ENCODE measurements at regions not wholly inside any gene's neighbourhood (a gene's known extent, or its start where the extent isn't known, plus 50 kb on each side); places are given as distances from the start of the nearest gene placed in this dataset.

DNA sequence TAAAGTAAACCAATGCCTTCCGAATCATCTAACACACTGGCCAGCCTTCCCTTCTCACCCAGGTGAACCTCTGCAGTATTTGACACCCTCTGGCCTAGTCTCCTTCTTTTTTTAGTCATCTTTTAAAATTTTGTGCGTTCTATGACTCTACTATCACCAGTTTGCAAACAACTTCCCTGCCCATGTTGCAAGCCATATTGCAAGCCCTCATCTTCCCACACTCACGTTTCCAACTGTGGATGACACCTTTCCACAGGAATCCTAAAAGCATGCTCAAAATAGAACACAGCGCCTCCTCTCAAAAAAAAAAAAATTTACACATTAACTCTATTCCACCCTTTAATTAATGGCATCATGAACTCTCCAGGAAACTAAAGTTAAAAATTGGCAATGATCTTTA lies 440.1 kb downstream of the EFNB2 start:
- DNase-seq (ENCODE audit: low read depth): no peak
- TF ChIP-seq, protein P1, sequence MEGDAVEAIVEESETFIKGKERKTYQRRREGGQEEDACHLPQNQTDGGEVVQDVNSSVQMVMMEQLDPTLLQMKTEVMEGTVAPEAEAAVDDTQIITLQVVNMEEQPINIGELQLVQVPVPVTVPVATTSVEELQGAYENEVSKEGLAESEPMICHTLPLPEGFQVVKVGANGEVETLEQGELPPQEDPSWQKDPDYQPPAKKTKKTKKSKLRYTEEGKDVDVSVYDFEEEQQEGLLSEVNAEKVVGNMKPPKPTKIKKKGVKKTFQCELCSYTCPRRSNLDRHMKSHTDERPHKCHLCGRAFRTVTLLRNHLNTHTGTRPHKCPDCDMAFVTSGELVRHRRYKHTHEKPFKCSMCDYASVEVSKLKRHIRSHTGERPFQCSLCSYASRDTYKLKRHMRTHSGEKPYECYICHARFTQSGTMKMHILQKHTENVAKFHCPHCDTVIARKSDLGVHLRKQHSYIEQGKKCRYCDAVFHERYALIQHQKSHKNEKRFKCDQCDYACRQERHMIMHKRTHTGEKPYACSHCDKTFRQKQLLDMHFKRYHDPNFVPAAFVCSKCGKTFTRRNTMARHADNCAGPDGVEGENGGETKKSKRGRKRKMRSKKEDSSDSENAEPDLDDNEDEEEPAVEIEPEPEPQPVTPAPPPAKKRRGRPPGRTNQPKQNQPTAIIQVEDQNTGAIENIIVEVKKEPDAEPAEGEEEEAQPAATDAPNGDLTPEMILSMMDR (IDR thresholded peaks at IDR 0.05; ENCODE audit: insufficient read depth, low read length, severe bottlenecking): no peak
- Histone ChIP-seq H3K36me3 (ENCODE audit: control insufficient read depth, insufficient read depth, low read length) (no peaks in the 10 kb centered on the region), H3K4me3 (ENCODE audit: low read depth, low read length) (no peak overlapping the region), H3K27me3 (ENCODE audit: control insufficient read depth, insufficient read depth, low read length) (no peaks in the 10 kb centered on the region)
- FAIRE-seq: no peak

DNA sequence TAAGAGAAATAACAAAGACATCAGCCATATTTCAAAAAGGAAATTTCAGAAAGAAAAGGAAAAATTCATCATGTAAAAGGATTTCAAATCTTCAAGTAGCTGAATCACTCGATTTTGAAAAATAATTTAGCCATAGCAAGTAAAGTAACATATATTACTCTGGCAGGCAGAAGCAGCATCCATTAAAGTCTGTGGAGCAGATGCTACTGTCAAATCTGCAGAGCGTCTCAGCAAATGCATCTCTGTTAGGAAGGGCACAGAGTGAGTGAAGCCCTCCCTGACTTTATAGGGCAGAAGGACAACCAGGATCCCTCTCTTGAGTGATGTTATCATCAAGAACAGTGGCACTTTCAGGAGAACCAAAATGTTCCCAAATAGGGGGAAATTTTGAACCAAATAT lies 445.5 kb downstream of the EFNB2 start:
- DNase-seq (ENCODE audit: low read depth) (no peak), FAIRE-seq (no peak)
- TF ChIP-seq, protein P1 (IDR thresholded peaks at IDR 0.05; ENCODE audit: insufficient read depth, low read length, severe bottlenecking): no peak
- no peak overlapping the region for H3K4me3 ChIP-seq (ENCODE audit: low read depth, low read length)
- H3K27me3 ChIP-seq (ENCODE audit: control insufficient read depth, insufficient read depth, low read length): no peaks in the 10 kb centered on the region
- H3K36me3 ChIP-seq (ENCODE audit: control insufficient read depth, insufficient read depth, low read length): no peaks in the 10 kb centered on the region

DNA sequence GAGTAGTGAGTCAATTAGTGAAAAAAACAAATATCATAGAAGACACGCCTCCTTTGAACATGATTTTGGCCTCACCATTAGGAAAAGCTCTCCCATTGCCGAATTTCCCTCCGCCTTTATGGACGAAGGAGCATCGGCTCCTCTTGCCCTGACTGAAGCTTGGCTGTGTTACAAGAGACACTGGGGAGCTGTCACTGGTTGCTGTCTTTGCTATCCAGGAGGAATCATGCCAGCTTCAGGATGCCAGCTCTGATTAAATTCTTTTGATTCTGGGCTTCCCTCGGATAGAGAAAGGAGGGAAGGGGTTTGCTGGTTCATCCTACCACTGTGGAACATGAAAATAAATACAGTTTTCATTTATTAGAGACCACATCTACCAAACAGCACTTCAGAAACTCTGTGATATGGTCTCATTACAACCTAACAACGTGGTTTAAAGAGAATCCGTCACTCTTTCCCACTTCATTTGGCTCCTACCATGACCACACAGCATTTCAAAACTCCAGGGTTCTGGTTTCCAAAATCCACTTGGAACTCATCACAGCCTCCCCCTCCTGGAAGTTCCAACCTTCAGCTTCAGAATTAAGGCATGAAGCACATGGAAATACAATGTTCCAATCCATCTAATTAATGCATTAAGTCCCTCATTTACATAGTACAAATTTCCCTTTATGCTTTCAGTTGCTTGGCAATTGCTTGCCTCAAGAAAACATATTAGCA lies 446.0 kb downstream of the EFNB2 start:
- TF ChIP-seq, protein P1 (IDR thresholded peaks at IDR 0.05; ENCODE audit: insufficient read depth, low read length, severe bottlenecking): no peak
- DNase-seq (ENCODE audit: low read depth) (no peak), FAIRE-seq (no peak)
- no peaks in the 10 kb centered on the region for H3K27me3 ChIP-seq (ENCODE audit: control insufficient read depth, insufficient read depth, low read length)
- H3K4me3 ChIP-seq (ENCODE audit: low read depth, low read length): no peak overlapping the region
- H3K36me3 ChIP-seq (ENCODE audit: control insufficient read depth, insufficient read depth, low read length): no peaks in the 10 kb centered on the region

DNA sequence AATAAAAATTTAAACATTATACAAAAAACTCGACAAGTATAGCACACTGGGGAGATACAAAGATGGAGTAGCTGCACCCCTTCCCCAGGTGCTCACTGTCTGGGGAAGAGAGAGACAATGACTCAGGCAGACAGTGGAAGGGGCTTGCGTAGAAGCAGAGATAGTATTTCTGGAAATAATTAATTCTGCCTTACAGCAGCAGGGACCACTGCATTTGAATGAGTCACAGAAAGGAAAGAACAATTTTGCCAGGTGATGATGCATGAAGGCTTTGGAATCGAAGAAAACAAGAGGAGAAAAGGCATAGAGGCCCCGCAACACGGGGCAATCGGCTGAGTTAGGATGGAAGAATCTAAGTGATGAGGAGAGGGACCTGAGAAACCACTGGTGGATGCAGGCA lies 447.4 kb downstream of the EFNB2 start:
- DNase-seq (ENCODE audit: low read depth): no peak
- Histone ChIP-seq H3K4me3 (ENCODE audit: low read depth, low read length) (no peak overlapping the region), H3K36me3 (ENCODE audit: control insufficient read depth, insufficient read depth, low read length) (no peaks in the 10 kb centered on the region), H3K27me3 (ENCODE audit: control insufficient read depth, insufficient read depth, low read length) (no peaks in the 10 kb centered on the region)
- FAIRE-seq: no peak
- TF ChIP-seq, protein P1 (IDR thresholded peaks at IDR 0.05; ENCODE audit: insufficient read depth, low read length, severe bottlenecking): no peak

DNA sequence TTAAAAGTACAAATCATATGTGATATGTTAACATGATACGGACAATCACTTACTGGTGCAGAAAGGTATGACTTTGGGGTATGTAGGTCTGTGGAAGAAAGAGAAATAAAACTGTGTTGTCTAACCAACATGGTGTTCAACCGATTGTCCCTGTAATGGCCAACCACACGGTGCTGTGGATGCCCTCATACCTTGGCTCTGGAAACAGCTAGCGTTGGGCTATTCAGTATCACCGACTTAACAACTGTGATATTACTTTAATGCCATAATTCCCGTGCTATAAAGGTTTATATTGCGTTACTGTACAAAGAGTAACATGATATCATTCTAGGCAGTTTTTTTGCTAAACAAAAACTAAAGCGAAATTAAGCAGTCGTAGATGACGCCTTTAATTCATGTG lies 448.3 kb downstream of the EFNB2 start:
- Histone ChIP-seq H3K36me3 (ENCODE audit: control insufficient read depth, insufficient read depth, low read length) (no peaks in the 10 kb centered on the region), H3K4me3 (ENCODE audit: low read depth, low read length) (no peak overlapping the region), H3K27me3 (ENCODE audit: control insufficient read depth, insufficient read depth, low read length) (no peaks in the 10 kb centered on the region)
- FAIRE-seq (no peak), DNase-seq (ENCODE audit: low read depth) (no peak)
- TF ChIP-seq, protein P1 (IDR thresholded peaks at IDR 0.05; ENCODE audit: insufficient read depth, low read length, severe bottlenecking): no peak
